ENCODE measurements at regions not wholly inside any gene's neighbourhood (a gene's known extent, or its start where the extent isn't known, plus 50 kb on each side); places are given as distances from the start of the nearest gene placed in this dataset.

- TF ChIP-seq CTCF (IDR thresholded peaks at IDR 0.05) (no peak), POLR2A (IDR thresholded peaks at IDR 0.05) (no peak)
Observed at GRCh38 chr6:11911538-11911937, 100.6 kb upstream of the HIVEP1 start.

Data from esophagus squamous epithelium (tissue), 4 donors.